ENCODE measurements at regions not wholly inside any gene's neighbourhood (a gene's known extent, or its start where the extent isn't known, plus 50 kb on each side); places are given as distances from the start of the nearest gene placed in this dataset.

DNA sequence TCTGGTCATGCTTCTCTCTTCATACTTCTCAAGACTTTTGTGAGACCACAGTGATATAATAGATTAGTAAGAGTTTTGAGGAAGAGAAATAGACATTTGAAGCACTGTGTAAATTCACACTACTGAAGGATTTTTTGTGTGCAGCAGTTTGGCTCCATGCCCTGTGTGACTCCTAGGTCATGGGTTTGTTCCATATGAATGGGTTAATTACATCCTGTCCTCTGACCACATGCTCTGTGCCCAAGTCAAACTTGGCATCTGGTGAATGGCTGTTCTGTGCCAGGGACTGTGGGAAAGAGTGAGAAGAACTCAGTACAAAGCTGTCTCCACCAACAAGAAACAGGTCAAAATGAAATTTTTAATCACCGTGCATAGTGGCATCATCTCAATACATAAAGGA is 304.0 kb downstream of the LNPK start:
- no peak overlapping the region for H3K27ac ChIP-seq (ENCODE audit: low read depth in 2 of 2, low read length in 2 of 2)
- no peak for DNase-seq
- no peaks in the 10 kb centered on the region for H3K27me3 ChIP-seq (ENCODE audit: control insufficient read depth, insufficient read depth, low read length)
- H3K9ac ChIP-seq (ENCODE audit: low read length in 3 of 3) = no peak overlapping the region
- TF ChIP-seq, protein P1, sequence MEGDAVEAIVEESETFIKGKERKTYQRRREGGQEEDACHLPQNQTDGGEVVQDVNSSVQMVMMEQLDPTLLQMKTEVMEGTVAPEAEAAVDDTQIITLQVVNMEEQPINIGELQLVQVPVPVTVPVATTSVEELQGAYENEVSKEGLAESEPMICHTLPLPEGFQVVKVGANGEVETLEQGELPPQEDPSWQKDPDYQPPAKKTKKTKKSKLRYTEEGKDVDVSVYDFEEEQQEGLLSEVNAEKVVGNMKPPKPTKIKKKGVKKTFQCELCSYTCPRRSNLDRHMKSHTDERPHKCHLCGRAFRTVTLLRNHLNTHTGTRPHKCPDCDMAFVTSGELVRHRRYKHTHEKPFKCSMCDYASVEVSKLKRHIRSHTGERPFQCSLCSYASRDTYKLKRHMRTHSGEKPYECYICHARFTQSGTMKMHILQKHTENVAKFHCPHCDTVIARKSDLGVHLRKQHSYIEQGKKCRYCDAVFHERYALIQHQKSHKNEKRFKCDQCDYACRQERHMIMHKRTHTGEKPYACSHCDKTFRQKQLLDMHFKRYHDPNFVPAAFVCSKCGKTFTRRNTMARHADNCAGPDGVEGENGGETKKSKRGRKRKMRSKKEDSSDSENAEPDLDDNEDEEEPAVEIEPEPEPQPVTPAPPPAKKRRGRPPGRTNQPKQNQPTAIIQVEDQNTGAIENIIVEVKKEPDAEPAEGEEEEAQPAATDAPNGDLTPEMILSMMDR (IDR thresholded peaks at IDR 0.05; ENCODE audit: borderline replicate concordance, extremely low read depth, insufficient read depth) = no peak
- intact Hi-C loops (cut with DNase I) = no loop called here
- no peak for FAIRE-seq
- no peaks in the 10 kb centered on the region for H3K9me3 ChIP-seq (ENCODE audit: control insufficient read depth in 2 of 3, insufficient read depth in 1 of 3, low read length in 3 of 3)
- H3K36me3 ChIP-seq (ENCODE audit: control insufficient read depth in 2 of 3, insufficient read depth in 3 of 3, low read length in 3 of 3) = no peaks in the 10 kb centered on the region
- H3K4me3 ChIP-seq (ENCODE audit: low read length in 3 of 3) = no peak overlapping the region
- H3K4me1 ChIP-seq (ENCODE audit: control insufficient read depth in 2 of 3, insufficient read depth in 2 of 3, low read depth in 1 of 3, low read length in 3 of 3) = no peaks in the 10 kb centered on the region

DNA sequence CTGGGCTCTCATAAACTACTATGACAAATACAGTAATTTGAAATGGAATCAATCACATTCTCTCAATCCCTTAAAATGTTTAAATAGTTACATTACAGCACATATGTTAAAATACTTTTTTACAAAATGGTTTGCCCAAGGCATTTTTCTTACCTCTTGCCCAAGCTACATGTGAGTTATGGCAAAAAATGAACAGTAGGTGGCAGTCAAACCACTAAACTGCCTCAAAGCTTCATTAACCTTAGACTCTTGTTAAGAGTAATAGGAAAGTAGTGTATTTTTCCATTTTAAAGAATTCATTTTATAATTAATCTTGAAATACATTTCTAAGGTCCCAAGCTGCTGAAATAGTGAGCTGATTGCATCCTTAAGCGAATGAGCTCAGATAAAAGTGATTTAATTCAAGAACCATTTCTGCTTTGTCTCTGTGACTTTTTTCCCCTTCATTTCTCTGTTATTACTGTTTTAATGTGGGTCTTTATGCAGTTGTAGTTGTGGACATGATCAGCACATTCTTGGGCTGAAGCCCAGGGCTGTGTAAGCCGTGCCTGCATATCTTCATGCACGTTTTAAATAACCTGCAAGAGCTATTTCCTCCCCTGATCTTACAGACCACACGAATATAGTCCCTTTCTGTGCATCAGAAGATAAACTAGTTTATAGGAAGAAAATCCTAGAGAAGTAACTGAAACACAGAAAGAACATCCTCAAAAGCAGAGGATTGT is 311.8 kb downstream of the LNPK start:
- intact Hi-C loops (cut with DNase I) = no loop called here
- Histone ChIP-seq H3K4me3 (ENCODE audit: low read length in 3 of 3) (no peak overlapping the region), H3K4me1 (ENCODE audit: control insufficient read depth in 2 of 3, insufficient read depth in 2 of 3, low read depth in 1 of 3, low read length in 3 of 3) (no peaks in the 10 kb centered on the region), H3K27ac (ENCODE audit: low read depth in 2 of 2, low read length in 2 of 2) (no peak overlapping the region), H3K36me3 (ENCODE audit: control insufficient read depth in 2 of 3, insufficient read depth in 3 of 3, low read length in 3 of 3) (no peaks in the 10 kb centered on the region), H3K9ac (ENCODE audit: low read length in 3 of 3) (no peak overlapping the region), H3K27me3 (ENCODE audit: control insufficient read depth, insufficient read depth, low read length) (no peaks in the 10 kb centered on the region), H3K9me3 (ENCODE audit: control insufficient read depth in 2 of 3, insufficient read depth in 1 of 3, low read length in 3 of 3) (no peaks in the 10 kb centered on the region)
- DNase-seq = peak in 4 of 5 donors; percentile 41 to 89 (median 72)
- peak; percentile 98 for FAIRE-seq
- TF ChIP-seq, protein P1 (IDR thresholded peaks at IDR 0.05; ENCODE audit: borderline replicate concordance, extremely low read depth, insufficient read depth) = peak; percentile 71

DNA sequence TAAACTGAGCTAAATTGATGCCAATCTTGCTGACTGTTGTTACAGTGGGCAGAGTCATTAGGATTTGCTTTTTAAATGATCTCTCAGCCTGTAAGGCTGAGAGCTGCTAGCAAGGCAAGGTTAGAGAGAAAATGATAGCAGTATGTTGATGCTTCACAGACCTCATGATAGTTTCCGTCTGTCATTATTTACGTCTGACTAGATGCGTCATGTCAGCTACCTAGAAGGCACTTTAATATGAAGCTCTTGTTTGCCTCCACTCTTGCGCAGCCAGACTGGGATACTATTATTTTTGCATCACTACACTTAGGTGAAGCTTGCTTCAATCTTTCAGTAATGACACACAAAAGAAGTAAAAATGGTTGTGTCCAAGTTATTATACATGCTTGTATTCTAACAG is 313.8 kb downstream of the LNPK start:
- Histone ChIP-seq H3K4me1 (ENCODE audit: control insufficient read depth in 2 of 3, insufficient read depth in 2 of 3, low read depth in 1 of 3, low read length in 3 of 3) (no peaks in the 10 kb centered on the region), H3K9me3 (ENCODE audit: control insufficient read depth in 2 of 3, insufficient read depth in 1 of 3, low read length in 3 of 3) (no peaks in the 10 kb centered on the region), H3K36me3 (ENCODE audit: control insufficient read depth in 2 of 3, insufficient read depth in 3 of 3, low read length in 3 of 3) (no peaks in the 10 kb centered on the region), H3K9ac (ENCODE audit: low read length in 3 of 3) (no peak overlapping the region), H3K4me3 (ENCODE audit: low read length in 3 of 3) (no peak overlapping the region), H3K27me3 (ENCODE audit: control insufficient read depth, insufficient read depth, low read length) (no peaks in the 10 kb centered on the region), H3K27ac (ENCODE audit: low read depth in 2 of 2, low read length in 2 of 2) (no peak overlapping the region)
- TF ChIP-seq, protein P1 (IDR thresholded peaks at IDR 0.05; ENCODE audit: borderline replicate concordance, extremely low read depth, insufficient read depth) = no peak
- DNase-seq (no peak), FAIRE-seq (no peak)
- intact Hi-C loops (cut with DNase I) = loop anchor here (10.0 kb wide), 1 partner anchor 407 kb away; the partner anchor contains the start of genes HOXD12 and HOXD13

All from kidney (tissue), 13 donors.